Right atrium auricular region (tissue), 2 donors: ENCODE measurements at regions not wholly inside any gene's neighbourhood (a gene's known extent, or its start where the extent isn't known, plus 50 kb on each side); places are given as distances from the start of the nearest gene placed in this dataset.

Source experiments
- DNase-seq: peaks from one replicate; pipeline ENCODE4 v3.0.0-alpha.2; 2019; ENCODE audit warnings: low spot score
- H3K27ac ChIP-seq, 2 donors: fragments of 200-600 bp; sonication (generic); 1 replicate in 1 of 2; 2 replicates in 1 of 2; pipeline ENCODE4 v1.5.1; 2016 to 2019
- H3K27me3 ChIP-seq, 2 donors: fragments of 200-600 bp; sonication (generic); one replicate each; pipeline versions ENCODE4 v1.5.1 to v1.6.0; 2017 to 2019
- H3K36me3 ChIP-seq: fragments of 200-600 bp; sonication (generic); one replicate; pipeline ENCODE4 v1.5.1; 2016
- H3K4me1 ChIP-seq, 2 donors: fragments of 200-600 bp; sonication (generic); one replicate each; pipeline versions ENCODE4 v1.5.1 to v1.6.0; 2017 to 2019
- H3K4me3 ChIP-seq, 2 donors: fragments of 200-600 bp; sonication (generic); 1 replicate in 1 of 2; 2 replicates in 1 of 2; pipeline ENCODE4 v1.5.1; 2017 to 2019; ENCODE audit warnings: mild to moderate bottlenecking in 1 of 2, moderate library complexity in 1 of 2
- H3K9me3 ChIP-seq, 2 donors: fragments of 200-600 bp; sonication (generic); one replicate each; pipeline ENCODE4 v1.5.1; 2019
- CTCF ChIP-seq, 2 donors: fragments of 200-600 bp; sonication (generic); IDR thresholded peaks; one replicate each; pipeline ENCODE4 v1.5.1; 2019; ENCODE audit warnings: antibody characterized with exemption in 2 of 2

GRCh38 chr4:133868856-133869255, 332.7 kb downstream of the PABPC4L start:
- TF ChIP-seq CTCF (IDR thresholded peaks at IDR 0.05) = no peak
- no peak overlapping the region for H3K4me3 ChIP-seq

GRCh38 chr4:133866328-133866699, 335.3 kb downstream of the PABPC4L start:
- DNase-seq = no peak
- Histone ChIP-seq H3K36me3 (no peaks in the 10 kb centered on the region), H3K4me3 (no peak overlapping the region), H3K27me3 (no peaks in the 10 kb centered on the region), H3K9me3 (no peaks in the 10 kb centered on the region), H3K27ac (no peak overlapping the region), H3K4me1 (no peaks in the 10 kb centered on the region)
- no peak for TF ChIP-seq CTCF (IDR thresholded peaks at IDR 0.05)

More at GRCh38 chr4:133868856-133869255, 332.7 kb downstream of the PABPC4L start:
- no peaks in the 10 kb centered on the region for H3K4me1 ChIP-seq
- H3K36me3 ChIP-seq = no peaks in the 10 kb centered on the region
- H3K9me3 ChIP-seq = no peaks in the 10 kb centered on the region
- DNase-seq = no peak
- no peaks in the 10 kb centered on the region for H3K27me3 ChIP-seq
- H3K27ac ChIP-seq = no peak overlapping the region

GRCh38 chr4:133865612-133866327, 335.8 kb downstream of the PABPC4L start:
- no peaks in the 10 kb centered on the region for H3K9me3 ChIP-seq
- no peak overlapping the region for H3K27ac ChIP-seq
- no peak for TF ChIP-seq CTCF (IDR thresholded peaks at IDR 0.05)
- H3K4me3 ChIP-seq = no peak overlapping the region
- no peaks in the 10 kb centered on the region for H3K27me3 ChIP-seq
- DNase-seq = no peak
- H3K36me3 ChIP-seq = no peaks in the 10 kb centered on the region
- H3K4me1 ChIP-seq = no peaks in the 10 kb centered on the region

- no peaks in the 10 kb centered on the region for H3K4me1 ChIP-seq
- H3K27ac ChIP-seq = no peak overlapping the region
- no peak overlapping the region for H3K4me3 ChIP-seq
- no peak for DNase-seq
- no peaks in the 10 kb centered on the region for H3K9me3 ChIP-seq
- no peaks in the 10 kb centered on the region for H3K36me3 ChIP-seq
- H3K27me3 ChIP-seq = no peaks in the 10 kb centered on the region
- no peak for TF ChIP-seq CTCF (IDR thresholded peaks at IDR 0.05)
Measured at GRCh38 chr4:133863153-133863552, 338.4 kb downstream of the PABPC4L start.

- no peaks in the 10 kb centered on the region for H3K36me3 ChIP-seq
Measured at GRCh38 chr4:133856731-133857355, 344.7 kb downstream of the PABPC4L start.

More at GRCh38 chr4:133856731-133857355, 344.7 kb downstream of the PABPC4L start:
- Histone ChIP-seq H3K27me3 (no peaks in the 10 kb centered on the region), H3K27ac (no peak overlapping the region), H3K4me3 (no peak overlapping the region), H3K4me1 (no peaks in the 10 kb centered on the region), H3K9me3 (no peaks in the 10 kb centered on the region)
- DNase-seq = no peak
- no peak for TF ChIP-seq CTCF (IDR thresholded peaks at IDR 0.05)
